Ovary (tissue), 3 donors: ENCODE measurements at regions not wholly inside any gene's neighbourhood (a gene's known extent, or its start where the extent isn't known, plus 50 kb on each side); places are given as distances from the start of the nearest gene placed in this dataset.

ENCODE experiments used
- POLR2A ChIP-seq: fragments of 450-650 bp; IDR thresholded peaks from one replicate; pipeline ENCODE4 v1.6.1; 2017; ENCODE audit warnings: antibody characterized with exemption, mild to moderate bottlenecking, moderate library complexity
- TF ChIP-seq, protein P1 (sequence below), 3 donors: fragments of 450-650 bp in 2 of 3; fragments of 200-600 bp in 1 of 3; IDR thresholded peaks; one replicate each; pipeline versions ENCODE4 v1.5.1 to v1.8.0; 2016 to 2022; ENCODE audit warnings: antibody characterized with exemption in 3 of 3, mild to moderate bottlenecking in 1 of 3
- donor health status: DM: no; HTN: no; CAD: no.

DNA sequence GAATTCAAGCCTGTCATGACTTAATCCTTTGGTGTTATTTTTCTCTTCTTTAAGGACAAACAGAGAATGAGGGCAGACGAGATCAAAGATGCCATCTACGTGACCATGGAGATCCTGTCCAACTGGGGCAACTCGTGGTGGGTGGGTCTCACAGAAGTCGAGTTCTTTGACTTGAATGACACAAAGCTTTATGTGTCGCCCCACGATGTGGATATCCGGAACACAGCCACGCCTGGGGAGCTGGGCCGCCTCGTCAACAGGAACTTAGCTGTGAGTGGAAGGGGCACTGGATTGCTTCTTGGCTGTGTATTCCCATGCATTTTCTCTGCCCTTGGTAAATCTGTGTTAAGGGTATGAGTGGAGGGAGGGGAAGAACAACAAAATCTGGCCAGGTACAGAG, 158.7 kb downstream of the KATNIP start:
- TF ChIP-seq, protein P1, sequence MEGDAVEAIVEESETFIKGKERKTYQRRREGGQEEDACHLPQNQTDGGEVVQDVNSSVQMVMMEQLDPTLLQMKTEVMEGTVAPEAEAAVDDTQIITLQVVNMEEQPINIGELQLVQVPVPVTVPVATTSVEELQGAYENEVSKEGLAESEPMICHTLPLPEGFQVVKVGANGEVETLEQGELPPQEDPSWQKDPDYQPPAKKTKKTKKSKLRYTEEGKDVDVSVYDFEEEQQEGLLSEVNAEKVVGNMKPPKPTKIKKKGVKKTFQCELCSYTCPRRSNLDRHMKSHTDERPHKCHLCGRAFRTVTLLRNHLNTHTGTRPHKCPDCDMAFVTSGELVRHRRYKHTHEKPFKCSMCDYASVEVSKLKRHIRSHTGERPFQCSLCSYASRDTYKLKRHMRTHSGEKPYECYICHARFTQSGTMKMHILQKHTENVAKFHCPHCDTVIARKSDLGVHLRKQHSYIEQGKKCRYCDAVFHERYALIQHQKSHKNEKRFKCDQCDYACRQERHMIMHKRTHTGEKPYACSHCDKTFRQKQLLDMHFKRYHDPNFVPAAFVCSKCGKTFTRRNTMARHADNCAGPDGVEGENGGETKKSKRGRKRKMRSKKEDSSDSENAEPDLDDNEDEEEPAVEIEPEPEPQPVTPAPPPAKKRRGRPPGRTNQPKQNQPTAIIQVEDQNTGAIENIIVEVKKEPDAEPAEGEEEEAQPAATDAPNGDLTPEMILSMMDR (IDR thresholded peaks at IDR 0.05) = no peak
- TF ChIP-seq POLR2A = no peak
